ENCODE measurements at regions not wholly inside any gene's neighbourhood (a gene's known extent, or its start where the extent isn't known, plus 50 kb on each side); places are given as distances from the start of the nearest gene placed in this dataset.
"Not testable (repeated sequence)": the region's sequence is repeated elsewhere in the genome, so short reads cannot be mapped to it uniquely, and the experiment has no call there.

DNA sequence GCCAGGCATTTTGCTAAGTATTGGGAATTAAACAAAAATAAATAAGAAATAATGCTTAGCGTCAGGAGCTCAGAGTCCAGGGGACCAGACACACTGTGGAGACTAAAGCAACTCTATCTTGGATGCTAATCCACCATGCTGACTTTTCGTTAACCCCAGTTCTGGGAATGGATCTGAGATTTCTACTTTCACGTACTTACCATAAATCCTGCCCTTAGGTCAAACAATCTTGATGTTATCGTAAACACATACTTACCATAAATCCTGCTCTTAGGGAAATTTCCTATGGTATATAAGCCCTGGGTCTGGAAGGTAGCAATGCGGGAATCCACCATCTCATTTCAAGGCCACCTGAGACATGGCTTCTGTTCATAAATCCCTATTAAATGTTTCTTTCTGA is 204.5 kb upstream of the IGFBP7 start:
- no peak for DNase-seq (ENCODE audit: low spot score in 2 of 2)
- FAIRE-seq: no peak

GRCh38 chr4:57312296-57312695 is 202.1 kb upstream of the IGFBP7 start:
- no peak for FAIRE-seq

DNA sequence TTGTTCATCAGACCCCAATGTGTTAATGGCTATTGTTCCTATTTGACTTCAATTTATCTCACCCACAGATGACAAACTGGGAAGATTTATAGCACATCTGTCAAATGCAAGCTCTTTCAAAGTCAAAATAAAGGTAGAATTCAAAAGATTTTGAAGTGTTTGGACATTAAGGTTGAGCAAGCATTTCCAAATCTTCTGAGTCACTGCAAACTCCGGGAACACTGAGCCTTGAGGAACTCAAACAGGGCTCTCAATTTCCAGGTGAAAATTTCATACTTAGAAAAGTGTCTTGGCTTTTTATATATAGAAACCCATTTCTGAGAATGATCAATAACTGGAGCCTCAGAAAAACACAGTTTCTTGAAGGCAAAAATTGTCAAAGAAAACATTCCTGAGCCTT is 199.5 kb upstream of the IGFBP7 start:
- no peak for DNase-seq (ENCODE audit: low spot score in 2 of 2)
- FAIRE-seq: no peak

More at GRCh38 chr4:57312296-57312695, 202.1 kb upstream of the IGFBP7 start:
- DNase-seq (ENCODE audit: low spot score in 2 of 2): no peak

- FAIRE-seq: no peak
- DNase-seq (ENCODE audit: low spot score in 2 of 2): no peak
Observed at GRCh38 chr4:57308301-57308700, 198.1 kb upstream of the IGFBP7 start.

DNA sequence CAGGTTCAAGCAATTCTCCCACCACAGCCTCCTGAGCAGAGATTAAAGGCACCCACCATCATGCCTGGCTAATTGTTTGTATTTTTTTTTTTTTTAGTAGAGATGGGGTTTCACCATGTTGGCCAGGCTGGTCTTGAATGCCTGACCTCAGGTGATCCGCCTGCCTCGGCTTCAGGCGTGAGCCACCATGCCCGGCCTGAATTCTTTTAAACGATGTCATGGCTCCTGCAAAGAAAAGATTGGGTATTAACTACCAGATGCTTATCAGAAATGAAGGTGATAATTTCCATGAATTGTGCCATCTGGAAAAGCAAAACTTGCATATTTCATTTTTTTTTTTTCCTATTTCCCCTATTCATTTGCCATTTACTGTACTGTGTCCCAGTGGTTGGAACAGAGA is 195.7 kb upstream of the IGFBP7 start:
- no peak for FAIRE-seq

DNA sequence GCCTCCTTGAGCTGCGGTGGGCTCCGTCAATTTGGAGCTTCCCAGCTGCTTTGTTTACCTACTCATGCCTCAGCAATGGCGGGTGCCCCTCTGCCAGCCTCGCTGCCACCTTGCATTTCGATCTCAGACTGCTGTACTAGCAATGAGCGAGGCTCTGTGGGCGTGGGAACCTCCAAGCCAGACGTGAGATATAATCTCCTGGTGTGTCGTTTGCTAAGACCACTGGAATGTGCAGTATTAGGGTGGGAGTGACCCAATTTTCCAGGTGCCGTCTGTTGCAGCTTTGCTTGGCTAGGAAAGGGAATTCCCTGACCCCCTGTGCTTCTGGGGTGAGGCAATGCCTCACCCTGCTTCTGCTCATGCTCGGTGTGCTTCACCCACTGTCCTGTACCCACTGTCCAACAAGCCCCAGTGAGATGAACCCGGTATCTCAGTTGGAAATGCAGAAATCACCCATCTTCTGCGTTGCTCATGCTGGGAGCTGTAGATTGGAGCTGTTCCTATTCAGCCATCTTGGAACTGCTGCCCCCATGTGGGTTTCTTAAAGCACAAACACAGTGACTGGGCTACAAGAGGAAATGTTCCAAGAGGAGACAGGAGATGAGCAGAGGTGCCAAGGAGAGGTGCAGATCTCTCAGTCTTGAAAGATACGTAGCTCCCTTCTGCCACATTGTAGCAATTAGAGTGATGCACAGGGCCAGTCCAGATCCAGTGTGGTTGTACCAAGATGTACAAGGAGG is 193.0 kb upstream of the IGFBP7 start:
- DNase-seq (ENCODE audit: low spot score in 2 of 2) (peak in 1 of 2 donors; percentile 10), FAIRE-seq (no peak)

More for the DNA sequence above, 195.7 kb upstream of the IGFBP7 start:
- DNase-seq (ENCODE audit: low spot score in 2 of 2): no peak

DNA sequence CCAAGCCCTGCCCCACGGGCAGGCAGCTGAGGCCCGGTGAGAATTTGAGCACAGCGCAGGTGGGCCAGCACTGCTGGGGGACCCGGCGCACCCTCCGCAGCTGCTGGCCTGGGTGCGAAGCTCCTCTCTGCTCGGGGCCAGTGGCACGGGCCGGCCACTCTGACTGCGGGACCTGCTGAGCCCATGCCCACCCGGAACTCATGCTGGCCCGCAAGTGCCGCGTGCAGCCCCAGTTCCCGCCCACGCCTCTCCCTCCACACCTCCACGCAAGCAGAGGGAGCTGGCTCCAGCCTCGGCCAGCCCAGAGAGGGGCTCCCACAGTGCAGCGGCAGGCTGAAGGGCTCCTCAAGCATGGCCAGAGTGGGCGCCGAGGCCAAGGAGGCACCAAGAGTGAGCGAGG is 190.1 kb upstream of the IGFBP7 start:
- not testable (repeated sequence) for FAIRE-seq; DNase-seq (ENCODE audit: low spot score in 2 of 2)

DNA sequence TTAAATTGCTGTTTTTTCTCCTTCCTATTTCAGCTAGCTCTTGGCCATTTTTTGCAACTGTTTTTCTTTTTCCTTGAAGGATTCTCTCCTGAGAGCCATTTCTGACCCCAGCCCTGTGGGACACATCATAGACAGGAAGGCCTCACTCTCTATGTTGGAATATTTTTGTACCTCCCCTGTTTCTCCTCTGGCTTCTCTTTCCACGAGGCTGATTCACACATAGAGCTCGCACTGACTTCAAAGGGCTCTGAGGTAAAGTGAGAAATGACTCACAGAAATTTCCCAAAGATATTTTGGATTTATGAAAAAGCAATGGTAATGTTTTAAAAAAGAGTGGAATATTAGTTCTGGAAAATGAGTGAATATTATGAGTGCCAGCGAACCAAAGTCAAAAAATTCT is 181.7 kb upstream of the IGFBP7 start:
- FAIRE-seq (no peak), DNase-seq (ENCODE audit: low spot score in 2 of 2) (no peak)

DNA sequence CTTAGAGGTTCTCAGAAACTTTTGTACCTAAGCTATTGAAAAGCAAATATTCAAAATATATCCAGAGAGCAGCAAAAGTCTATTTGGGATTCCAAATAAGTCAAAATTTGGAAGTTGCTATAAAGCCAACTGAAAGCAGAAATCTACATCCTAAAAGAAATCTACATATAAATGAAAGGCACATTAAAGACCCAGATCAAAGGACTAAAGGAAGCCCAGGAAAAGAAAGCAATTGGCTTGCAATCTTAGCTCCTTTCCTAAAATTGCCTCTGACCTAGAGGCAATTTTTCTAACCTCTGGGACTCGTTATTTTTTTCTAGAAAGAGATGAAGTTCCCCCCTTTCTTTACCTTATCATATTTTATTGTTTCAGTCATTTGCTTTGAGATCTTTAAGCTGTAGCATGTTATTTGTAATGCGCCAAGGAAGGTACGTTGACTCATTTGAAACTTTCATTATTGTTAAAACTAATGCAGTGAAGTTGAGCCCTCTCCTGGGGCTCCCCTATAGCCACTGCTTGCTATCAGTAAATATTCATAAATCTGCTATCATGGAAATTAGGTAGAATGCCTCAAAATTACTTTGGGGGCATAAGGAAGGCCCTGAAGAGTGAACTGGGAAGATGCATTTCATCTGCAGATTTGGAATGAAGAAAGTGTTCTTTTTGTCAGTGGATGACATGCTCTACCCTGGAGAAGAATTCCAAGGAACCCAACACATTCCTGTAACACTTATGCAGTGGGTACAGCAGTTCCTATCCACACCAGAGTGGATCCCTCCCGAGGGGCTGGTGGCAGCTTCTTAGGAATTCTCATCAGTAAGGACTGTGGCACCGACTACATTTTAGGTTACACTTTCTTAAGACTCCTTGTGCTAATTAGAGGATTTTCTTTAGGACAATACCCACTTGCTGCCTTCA is 177.8 kb upstream of the IGFBP7 start:
- DNase-seq (ENCODE audit: low spot score in 2 of 2) (no peak), FAIRE-seq (no peak)

DNA sequence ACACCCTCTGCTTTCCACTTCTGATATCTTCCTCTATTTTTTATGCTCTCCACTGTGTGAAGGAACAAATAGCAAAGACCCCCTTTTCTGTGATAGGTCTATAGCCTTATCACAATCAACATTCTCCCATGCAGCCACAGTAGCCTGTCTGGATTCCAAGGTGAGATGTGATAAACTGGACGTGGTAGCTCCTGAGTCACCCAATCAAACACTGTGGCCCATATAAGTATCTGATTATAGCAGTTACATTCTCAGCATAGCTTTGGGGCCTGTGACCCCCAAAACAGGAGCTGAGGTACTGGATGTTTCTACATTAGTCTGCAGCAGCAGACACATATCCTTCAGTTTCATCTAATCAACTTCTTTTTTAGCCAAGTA is 172.7 kb upstream of the IGFBP7 start:
- no peak for DNase-seq (ENCODE audit: low spot score in 2 of 2)
- FAIRE-seq: no peak

GRCh38 chr4:57280481-57280880 is 170.3 kb upstream of the IGFBP7 start:
- DNase-seq (ENCODE audit: low spot score in 2 of 2): no peak
- no peak for FAIRE-seq

- FAIRE-seq: no peak
Observed at GRCh38 chr4:57278780-57279179, 168.6 kb upstream of the IGFBP7 start.

DNA sequence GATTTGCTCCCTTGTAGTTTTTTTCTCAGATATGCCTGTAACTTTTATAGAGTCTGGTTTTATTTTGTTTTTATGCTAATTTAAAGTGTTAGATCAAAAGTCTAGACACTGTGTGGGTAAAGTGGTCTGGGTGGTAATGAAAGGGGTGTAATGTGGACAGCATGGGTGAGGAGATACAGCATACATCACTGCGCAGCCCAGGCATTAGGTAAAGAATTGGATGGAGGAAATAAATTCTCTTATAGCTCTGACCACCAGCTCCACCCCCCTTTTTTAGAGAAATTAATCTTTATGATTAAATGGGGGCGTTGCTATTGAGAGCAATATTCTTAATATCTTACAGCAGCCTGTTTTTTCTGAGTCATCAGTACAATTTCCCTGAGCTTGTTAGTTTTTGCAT is 163.9 kb upstream of the IGFBP7 start:
- FAIRE-seq (no peak), DNase-seq (ENCODE audit: low spot score in 2 of 2) (no peak)

More at GRCh38 chr4:57278780-57279179, 168.6 kb upstream of the IGFBP7 start:
- no peak for DNase-seq (ENCODE audit: low spot score in 2 of 2)

DNA sequence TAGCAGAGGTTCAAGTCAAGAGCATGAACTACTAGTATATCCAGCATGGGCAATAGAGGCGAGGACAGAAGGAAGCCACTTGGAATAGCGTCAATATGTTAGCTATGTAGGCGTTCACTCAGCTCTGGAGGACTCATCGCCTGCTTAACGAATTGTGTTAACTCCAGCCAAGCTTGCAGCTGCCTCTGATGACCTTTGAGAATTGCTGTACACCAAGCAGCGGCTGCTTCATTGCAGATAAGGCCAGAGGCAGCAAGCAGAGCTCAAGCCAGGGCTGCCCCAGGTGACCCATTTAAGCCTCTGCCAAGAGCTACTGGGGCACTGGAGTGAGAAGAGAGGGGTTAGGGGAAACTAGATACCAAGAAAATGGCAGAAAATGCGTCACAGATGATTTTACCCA is 160.2 kb upstream of the IGFBP7 start:
- no peak for FAIRE-seq
- no peak for DNase-seq (ENCODE audit: low spot score in 2 of 2)

GRCh38 chr4:57265831-57266582 is 155.8 kb upstream of the IGFBP7 start:
- DNase-seq (ENCODE audit: low spot score in 2 of 2) (no peak), FAIRE-seq (no peak)

DNA sequence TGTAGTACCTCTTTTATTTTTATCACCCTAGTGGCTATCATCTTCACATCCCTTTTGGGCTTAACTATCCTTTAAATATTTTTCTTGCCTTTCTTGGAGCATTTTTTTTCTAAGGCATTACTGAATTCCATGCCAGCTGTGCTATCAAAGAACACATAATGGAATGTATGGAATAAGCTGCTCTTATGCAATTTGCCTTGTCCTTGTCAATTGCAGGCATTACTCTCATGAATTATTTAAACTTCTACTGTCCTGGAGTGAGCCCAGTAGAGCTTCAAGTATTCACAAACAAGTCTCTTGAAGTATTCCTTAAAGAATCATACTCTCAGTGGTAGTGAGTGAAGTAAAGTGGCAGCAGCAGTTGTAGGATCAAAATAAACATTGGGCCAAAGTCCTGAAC is 144.6 kb upstream of the IGFBP7 start:
- no peak for DNase-seq (ENCODE audit: low spot score in 2 of 2)
- no peak for FAIRE-seq

DNA sequence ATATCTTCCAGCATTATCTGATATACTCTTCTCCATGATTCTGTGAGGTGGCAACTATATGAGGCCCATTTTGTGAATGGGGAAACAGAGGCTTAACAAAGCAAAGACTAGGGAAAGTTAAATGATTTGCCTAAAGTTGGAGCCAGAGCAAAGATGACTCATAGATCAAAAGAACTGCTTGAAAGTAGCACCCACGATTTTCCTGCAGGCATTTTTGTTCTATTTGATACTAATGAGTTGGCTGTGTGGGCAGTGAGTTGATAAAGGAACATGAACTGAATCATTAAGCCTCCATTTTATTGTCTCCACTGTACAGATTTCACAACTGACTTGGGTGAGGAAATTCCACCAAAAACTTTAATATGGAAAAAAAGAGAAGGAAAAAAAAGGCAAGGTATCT is 138.9 kb upstream of the IGFBP7 start:
- no peak for FAIRE-seq
- no peak for DNase-seq (ENCODE audit: low spot score in 2 of 2)

DNA sequence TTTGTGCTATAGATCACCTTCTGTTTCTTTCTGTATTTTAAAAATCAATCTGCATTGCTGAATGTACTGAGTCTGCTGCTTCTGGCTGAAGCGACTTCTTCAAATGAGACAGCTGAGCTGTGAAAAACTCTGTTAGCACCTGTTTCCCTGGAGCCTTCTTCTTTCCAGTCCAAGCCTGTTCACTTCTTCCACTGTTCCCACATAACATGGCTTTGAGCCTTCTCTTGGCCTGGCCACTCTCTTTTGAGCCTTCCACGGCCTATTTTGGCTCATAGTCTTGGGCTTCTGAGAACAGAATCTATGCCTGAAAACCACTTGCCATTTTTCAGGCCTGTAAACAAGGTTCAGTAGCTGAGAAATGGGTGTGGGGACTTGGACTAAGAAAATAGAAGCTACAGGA is 132.9 kb upstream of the IGFBP7 start:
- no peak for FAIRE-seq
- no peak for DNase-seq (ENCODE audit: low spot score in 2 of 2)

DNA sequence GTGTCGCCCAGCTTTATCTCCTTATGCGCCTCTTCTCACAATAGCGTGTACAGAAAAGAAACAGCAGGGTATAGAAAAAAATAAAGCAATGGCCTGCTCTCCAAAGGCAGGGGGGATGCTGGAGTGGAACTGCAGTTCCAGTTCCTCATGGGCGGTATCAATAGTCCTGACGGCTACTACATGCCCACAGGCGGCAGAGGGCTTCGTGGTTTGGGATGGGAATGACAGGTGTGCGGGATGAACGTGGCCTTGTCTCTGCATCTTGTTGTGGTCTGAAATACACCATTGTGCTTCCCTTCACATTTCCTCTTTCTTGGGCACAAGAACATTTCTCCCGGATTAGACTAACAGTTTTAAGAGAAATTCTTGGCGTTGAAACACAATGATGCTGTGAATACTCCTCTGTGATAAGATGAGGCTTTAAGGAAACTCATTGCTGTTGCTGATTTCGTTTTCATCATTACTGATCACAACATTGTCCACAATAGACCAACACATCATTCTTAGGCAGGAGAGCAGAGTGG is 124.1 kb upstream of the IGFBP7 start:
- FAIRE-seq (no peak), DNase-seq (ENCODE audit: low spot score in 2 of 2) (no peak)

- FAIRE-seq (no peak), DNase-seq (ENCODE audit: low spot score in 2 of 2) (no peak)
Observed at GRCh38 chr4:57233386-57233785, 123.2 kb upstream of the IGFBP7 start.

DNA sequence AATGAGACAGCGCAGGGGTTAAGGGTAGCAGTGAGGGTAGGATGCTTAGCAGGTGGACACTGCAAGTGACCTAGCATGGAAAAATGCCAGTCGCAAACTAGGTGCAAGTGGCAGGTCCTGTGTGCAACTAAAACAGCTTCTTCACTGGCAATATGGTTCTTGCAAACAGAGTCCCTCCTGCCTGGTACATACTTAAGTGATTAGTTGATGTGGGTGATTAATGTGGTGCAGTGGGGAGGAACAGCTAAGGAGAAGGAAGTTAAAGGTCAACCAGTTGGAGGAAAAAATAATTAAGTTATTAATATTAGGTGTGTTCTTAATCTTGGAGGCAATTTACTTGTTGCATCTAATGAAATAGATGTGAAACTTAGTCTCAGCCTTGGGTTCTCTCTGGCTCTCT is 121.6 kb upstream of the IGFBP7 start:
- no peak for FAIRE-seq
- DNase-seq (ENCODE audit: low spot score in 2 of 2): no peak

Measured in frontal cortex (tissue), 3 donors.